ENCODE measurements at regions not wholly inside any gene's neighbourhood (a gene's known extent, or its start where the extent isn't known, plus 50 kb on each side); places are given as distances from the start of the nearest gene placed in this dataset.

GRCh38 chr17:6924208-6924607 lies 71.6 kb upstream of the ALOX12 start:
- TF ChIP-seq CTCF (IDR thresholded peaks at IDR 0.05): no peak
- no peak overlapping the region for H3K9ac ChIP-seq (ENCODE audit: insufficient read depth, low read length, poor library complexity, severe bottlenecking)
- H3K27me3 ChIP-seq (ENCODE audit: control insufficient read depth in 2 of 2, insufficient read depth in 2 of 2, low read length in 2 of 2): no peaks in the 10 kb centered on the region
- H3K4me3 ChIP-seq (replicated peaks in 1 of 3; ENCODE audit: low read depth in 2 of 3, low read length in 3 of 3): no peak overlapping the region
- no peaks in the 10 kb centered on the region for H3K36me3 ChIP-seq (replicated peaks in 1 of 2; ENCODE audit: control insufficient read depth in 1 of 2, insufficient read depth in 2 of 2, low read length in 2 of 2)
- DNase-seq: no peak
- Mint-ChIP-seq H3K9me3 (peaks cover 0 to 7% (median 2%) of the 10 kb centered on the region in 7 donors), H3K4me3 (no peak overlapping the region), H3K4me1 (peaks cover 18% of the 10 kb centered on the region), H3K36me3 (peaks cover 0 to 3% of the 10 kb centered on the region in 2 donors), H3K27ac (peak overlapping the region in 1 of 7 donors; percentile 43), H3K27me3 (ENCODE audit: low read depth in 3 of 3) (peaks cover 2 to 4% (median 2%) of the 10 kb centered on the region in 3 donors)
- intact Hi-C loops (cut with micrococcal nuclease): no loop called here
- no peaks in the 10 kb centered on the region for H3K79me2 ChIP-seq (ENCODE audit: insufficient read depth, low read length)
- H2AFZ ChIP-seq (ENCODE audit: insufficient read depth, low read depth, low read length, poor library complexity, severe bottlenecking): no peak overlapping the region
- H3K4me2 ChIP-seq (replicated peaks; ENCODE audit: extremely low read depth, low read length, poor library complexity, severe bottlenecking): no peak overlapping the region
- no peaks in the 10 kb centered on the region for H3K9me3 ChIP-seq (replicated peaks in 1 of 2; ENCODE audit: control insufficient read depth in 1 of 2, insufficient read depth in 1 of 2, low read length in 2 of 2)
- peaks cover 9 to 15% of the 10 kb centered on the region in 2 donors for H3K4me1 ChIP-seq (ENCODE audit: control insufficient read depth in 1 of 2, insufficient read depth in 2 of 2, low read length in 2 of 2)
- no peak overlapping the region for H3K27ac ChIP-seq (ENCODE audit: low read depth in 1 of 2, low read length in 2 of 2)
- no peaks in the 10 kb centered on the region for H4K20me1 ChIP-seq (ENCODE audit: insufficient read depth, low read length)

DNA sequence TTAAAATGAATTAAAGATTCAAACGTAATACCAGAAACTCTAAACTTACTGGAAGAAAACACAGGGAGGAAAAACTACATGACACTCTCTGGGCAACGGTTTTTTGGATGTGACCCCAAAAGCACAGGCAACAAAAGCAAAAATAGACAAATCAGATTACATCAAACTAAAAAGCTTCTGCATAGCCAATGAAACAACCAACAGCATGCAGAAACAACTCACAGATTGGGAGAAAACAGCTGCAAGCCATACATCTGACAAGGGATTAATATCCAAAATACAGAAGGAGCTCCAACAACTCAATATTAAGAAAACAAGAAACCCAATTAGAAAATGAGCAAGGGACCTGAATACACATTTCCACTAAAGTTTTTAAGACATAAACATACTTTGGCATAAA lies 69.2 kb upstream of the ALOX12 start:
- peaks cover 0 to 7% (median 2%) of the 10 kb centered on the region in 7 donors for H3K9me3 Mint-ChIP-seq
- Histone ChIP-seq H4K20me1 (ENCODE audit: insufficient read depth, low read length) (no peaks in the 10 kb centered on the region), H3K9me3 (replicated peaks in 1 of 2; ENCODE audit: control insufficient read depth in 1 of 2, insufficient read depth in 1 of 2, low read length in 2 of 2) (no peaks in the 10 kb centered on the region), H3K79me2 (ENCODE audit: insufficient read depth, low read length) (no peaks in the 10 kb centered on the region), H3K9ac (ENCODE audit: insufficient read depth, low read length, poor library complexity, severe bottlenecking) (no peak overlapping the region), H3K27me3 (ENCODE audit: control insufficient read depth in 2 of 2, insufficient read depth in 2 of 2, low read length in 2 of 2) (no peaks in the 10 kb centered on the region), H3K27ac (ENCODE audit: low read depth in 1 of 2, low read length in 2 of 2) (no peak overlapping the region), H3K36me3 (replicated peaks in 1 of 2; ENCODE audit: control insufficient read depth in 1 of 2, insufficient read depth in 2 of 2, low read length in 2 of 2) (no peaks in the 10 kb centered on the region), H2AFZ (ENCODE audit: insufficient read depth, low read depth, low read length, poor library complexity, severe bottlenecking) (no peak overlapping the region), H3K4me2 (replicated peaks; ENCODE audit: extremely low read depth, low read length, poor library complexity, severe bottlenecking) (no peak overlapping the region), H3K4me1 (ENCODE audit: control insufficient read depth in 1 of 2, insufficient read depth in 2 of 2, low read length in 2 of 2) (peaks cover 9 to 15% of the 10 kb centered on the region in 2 donors), H3K4me3 (replicated peaks in 1 of 3; ENCODE audit: low read depth in 2 of 3, low read length in 3 of 3) (no peak overlapping the region)
- DNase-seq: no peak
- peaks cover 0 to 5% (median 4%) of the 10 kb centered on the region in 3 donors for H3K27me3 Mint-ChIP-seq (ENCODE audit: low read depth in 3 of 3)
- WGBS (ENCODE audit: insufficient coverage): no CpG with 5 or more reads among the region's 2 CpGs
- peaks cover 18% of the 10 kb centered on the region for H3K4me1 Mint-ChIP-seq
- intact Hi-C loops (cut with micrococcal nuclease): no loop called here
- no peak for TF ChIP-seq CTCF (IDR thresholded peaks at IDR 0.05)
- H3K4me3 Mint-ChIP-seq: no peak overlapping the region
- H3K27ac Mint-ChIP-seq: no peak overlapping the region
- peaks cover 0 to 3% of the 10 kb centered on the region in 2 donors for H3K36me3 Mint-ChIP-seq

Measured in CD14-positive monocyte (primary cell).